ENCODE measurements at regions not wholly inside any gene's neighbourhood (a gene's known extent, or its start where the extent isn't known, plus 50 kb on each side); places are given as distances from the start of the nearest gene placed in this dataset.

DNA sequence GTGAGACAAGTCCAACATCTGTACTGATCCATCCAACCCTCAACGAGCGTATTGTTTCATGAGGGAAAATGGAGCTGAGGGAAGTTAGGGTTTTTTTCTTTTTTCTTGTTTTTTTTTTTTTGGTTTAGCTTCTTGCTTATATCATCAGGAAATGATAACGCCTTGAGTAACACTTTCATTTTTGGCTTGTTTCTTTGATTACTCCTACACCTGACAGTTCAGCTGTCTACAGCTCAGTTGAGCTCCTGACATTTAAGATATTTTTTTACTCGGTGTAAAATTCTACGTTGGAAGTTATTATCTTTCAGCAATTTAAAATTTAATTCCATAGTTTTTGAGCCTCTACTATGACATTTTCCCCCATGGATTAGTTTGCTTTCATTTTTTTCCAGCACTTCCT lies 691.0 kb upstream of the HTR2C start:
- 78% methylated on average over 5 of the region's 5 CpGs; no CpG with 5 or more reads in 1 of the 2 donors for whole genome bisulfite sequencing, 2 donors (ENCODE audit: low coverage in 1 of 2)
- intact Hi-C loops (cut with DNase I; ENCODE audit: low total_unique reads) = no loop called here
- H3K27ac ChIP-seq = no peak overlapping the region
- in situ Hi-C loops (cut with MboI; ENCODE audit: low pct_ligation_motif_present in 1 of 4, low pct_unique_long_range_greater_than_20kb in 1 of 4, low sequenced_read_pairs in 3 of 4) = no loop called here
- no peaks in the 10 kb centered on the region for H3K36me3 ChIP-seq
- H3K9me3 ChIP-seq = no peaks in the 10 kb centered on the region
- TF ChIP-seq POLR2A (IDR thresholded peaks at IDR 0.05) (no peak), POLR2AphosphoS5 (IDR thresholded peaks at IDR 0.05) (no peak), EP300 (IDR thresholded peaks at IDR 0.05; ENCODE audit: low read depth) (no peak)
- TF ChIP-seq, protein P1, sequence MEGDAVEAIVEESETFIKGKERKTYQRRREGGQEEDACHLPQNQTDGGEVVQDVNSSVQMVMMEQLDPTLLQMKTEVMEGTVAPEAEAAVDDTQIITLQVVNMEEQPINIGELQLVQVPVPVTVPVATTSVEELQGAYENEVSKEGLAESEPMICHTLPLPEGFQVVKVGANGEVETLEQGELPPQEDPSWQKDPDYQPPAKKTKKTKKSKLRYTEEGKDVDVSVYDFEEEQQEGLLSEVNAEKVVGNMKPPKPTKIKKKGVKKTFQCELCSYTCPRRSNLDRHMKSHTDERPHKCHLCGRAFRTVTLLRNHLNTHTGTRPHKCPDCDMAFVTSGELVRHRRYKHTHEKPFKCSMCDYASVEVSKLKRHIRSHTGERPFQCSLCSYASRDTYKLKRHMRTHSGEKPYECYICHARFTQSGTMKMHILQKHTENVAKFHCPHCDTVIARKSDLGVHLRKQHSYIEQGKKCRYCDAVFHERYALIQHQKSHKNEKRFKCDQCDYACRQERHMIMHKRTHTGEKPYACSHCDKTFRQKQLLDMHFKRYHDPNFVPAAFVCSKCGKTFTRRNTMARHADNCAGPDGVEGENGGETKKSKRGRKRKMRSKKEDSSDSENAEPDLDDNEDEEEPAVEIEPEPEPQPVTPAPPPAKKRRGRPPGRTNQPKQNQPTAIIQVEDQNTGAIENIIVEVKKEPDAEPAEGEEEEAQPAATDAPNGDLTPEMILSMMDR (IDR thresholded peaks at IDR 0.05) = no peak
- no peaks in the 10 kb centered on the region for H3K27me3 ChIP-seq
- no peaks in the 10 kb centered on the region for H3K4me1 ChIP-seq
- no peak overlapping the region for H3K4me3 ChIP-seq
- DNase-seq = no peak

DNA sequence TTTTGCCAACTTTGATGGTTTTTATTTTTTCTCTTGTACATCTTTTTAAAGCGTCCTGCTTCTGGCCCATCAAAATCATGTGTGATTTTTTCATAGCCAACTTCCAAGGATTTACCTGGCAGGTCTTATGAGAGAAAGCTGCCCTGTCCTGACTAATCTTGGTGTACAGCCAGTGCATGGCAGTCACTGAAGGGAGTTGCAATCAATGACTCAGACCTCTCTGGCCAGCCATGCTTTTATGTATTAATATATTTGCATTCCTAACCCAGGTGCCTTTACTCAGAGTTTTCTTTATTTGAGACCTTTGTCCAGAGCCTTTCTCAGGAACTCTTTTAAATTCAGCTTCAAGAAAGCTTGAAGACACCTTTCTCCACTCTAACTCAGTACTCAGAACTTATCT lies 691.5 kb upstream of the HTR2C start:
- TF ChIP-seq EP300 (IDR thresholded peaks at IDR 0.05; ENCODE audit: low read depth) = no peak
- TF ChIP-seq, protein P1 (IDR thresholded peaks at IDR 0.05) = no peak
- TF ChIP-seq POLR2A (IDR thresholded peaks at IDR 0.05) = no peak
- no peak for TF ChIP-seq POLR2AphosphoS5 (IDR thresholded peaks at IDR 0.05)
- no peak for DNase-seq
- in situ Hi-C loops (cut with MboI; ENCODE audit: low pct_ligation_motif_present in 1 of 4, low pct_unique_long_range_greater_than_20kb in 1 of 4, low sequenced_read_pairs in 3 of 4) = no loop called here
- Histone ChIP-seq H3K9me3 (no peaks in the 10 kb centered on the region), H3K4me3 (no peak overlapping the region), H3K4me1 (no peaks in the 10 kb centered on the region), H3K27ac (no peak overlapping the region), H3K27me3 (no peaks in the 10 kb centered on the region), H3K36me3 (no peaks in the 10 kb centered on the region)
- 81 to 100% methylated on average over 1 of the region's 1 CpG for WGBS, 2 donors (ENCODE audit: low coverage in 1 of 2)
- intact Hi-C loops (cut with DNase I; ENCODE audit: low total_unique reads) = no loop called here

DNA sequence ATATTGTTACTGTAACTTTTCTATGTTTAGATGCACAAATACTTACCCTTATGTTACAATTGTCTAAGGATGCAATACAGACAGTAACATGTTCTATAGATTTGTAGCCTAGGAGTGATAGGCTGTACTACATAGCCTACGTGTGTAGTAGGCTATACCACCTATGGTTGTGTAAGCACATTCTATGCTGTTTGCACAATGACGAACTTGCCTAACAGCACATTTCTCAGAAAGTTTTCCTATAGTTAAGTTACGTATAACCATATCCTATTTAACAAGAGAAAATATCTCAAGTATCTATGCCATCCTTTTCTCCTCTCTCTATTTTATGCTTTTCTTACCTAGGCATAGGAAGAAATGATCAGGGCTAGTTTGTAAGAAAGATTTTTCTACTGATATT lies 710.8 kb upstream of the HTR2C start:
- Histone ChIP-seq H3K27ac (no peak overlapping the region), H3K36me3 (no peaks in the 10 kb centered on the region), H3K4me1 (no peaks in the 10 kb centered on the region), H3K4me3 (no peak overlapping the region), H3K9me3 (no peaks in the 10 kb centered on the region), H3K27me3 (no peaks in the 10 kb centered on the region)
- TF ChIP-seq EP300 (IDR thresholded peaks at IDR 0.05; ENCODE audit: low read depth) (no peak), POLR2A (IDR thresholded peaks at IDR 0.05) (no peak), POLR2AphosphoS5 (IDR thresholded peaks at IDR 0.05) (no peak)
- TF ChIP-seq, protein P1 (IDR thresholded peaks at IDR 0.05) = no peak
- no peak for DNase-seq
- 78 to 92% methylated on average over 2 to 3 of the region's 3 CpGs for WGBS, 2 donors (ENCODE audit: low coverage in 1 of 2)
- in situ Hi-C loops (cut with MboI; ENCODE audit: low pct_ligation_motif_present in 1 of 4, low pct_unique_long_range_greater_than_20kb in 1 of 4, low sequenced_read_pairs in 3 of 4) (no loop called here), intact Hi-C loops (cut with DNase I; ENCODE audit: low total_unique reads) (no loop called here)

DNA sequence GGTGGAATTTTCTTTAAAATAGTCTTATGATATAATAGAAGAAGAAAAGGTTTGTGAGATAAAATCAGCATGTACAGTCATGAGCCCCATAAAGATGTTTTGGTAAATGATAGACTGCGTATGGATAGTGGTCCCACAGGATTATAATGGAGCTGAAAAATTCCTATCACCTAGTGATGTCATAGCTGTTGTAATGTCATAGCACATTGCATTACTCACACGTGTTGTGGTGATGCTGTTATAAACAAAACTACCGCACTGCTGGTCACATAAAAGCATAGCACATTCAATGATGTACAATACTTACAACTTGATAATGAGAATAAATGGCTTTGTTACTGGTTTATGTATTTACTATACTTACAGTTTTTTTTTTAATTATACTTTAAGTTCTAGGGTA lies 715.2 kb upstream of the HTR2C start:
- Histone ChIP-seq H3K4me3 (no peak overlapping the region), H3K27ac (no peak overlapping the region), H3K9me3 (no peaks in the 10 kb centered on the region), H3K4me1 (no peaks in the 10 kb centered on the region), H3K36me3 (no peaks in the 10 kb centered on the region), H3K27me3 (no peaks in the 10 kb centered on the region)
- TF ChIP-seq, protein P1 (IDR thresholded peaks at IDR 0.05) = no peak
- TF ChIP-seq POLR2A (IDR thresholded peaks at IDR 0.05) = no peak
- no peak for TF ChIP-seq POLR2AphosphoS5 (IDR thresholded peaks at IDR 0.05)
- TF ChIP-seq EP300 (IDR thresholded peaks at IDR 0.05; ENCODE audit: low read depth) = no peak
- no peak for DNase-seq
- in situ Hi-C loops (cut with MboI; ENCODE audit: low pct_ligation_motif_present in 1 of 4, low pct_unique_long_range_greater_than_20kb in 1 of 4, low sequenced_read_pairs in 3 of 4) (no loop called here), intact Hi-C loops (cut with DNase I; ENCODE audit: low total_unique reads) (no loop called here)
- 61 to 73% methylated on average over 2 to 3 of the region's 3 CpGs for WGBS, 2 donors (ENCODE audit: low coverage in 1 of 2)
